Stimulated activated CD8-positive, alpha-beta memory T cell treated with anti-CD3 and anti-CD28 coated beads, Interleukin-15, amount 100 ng/mL, for 48 hours (primary cell): ENCODE measurements at regions not wholly inside any gene's neighbourhood (a gene's known extent, or its start where the extent isn't known, plus 50 kb on each side); places are given as distances from the start of the nearest gene placed in this dataset.

Source experiments
- DNase-seq, 2 donors: peaks; one replicate each; pipeline ENCODE4 v3.0.0-alpha.2; 2020; ENCODE audit warnings: low read depth in 2 of 2

GRCh38 chr20:48180024-48180423 is 394.7 kb upstream of the SULF2 start:
- no peak for DNase-seq

- DNase-seq, result no peak
Measured at GRCh38 chr20:48178633-48179032, 393.4 kb upstream of the SULF2 start.

GRCh38 chr20:48177058-48177457 is 391.8 kb upstream of the SULF2 start:
- DNase-seq, result no peak

- DNase-seq, result no peak
Measured at GRCh38 chr20:48176139-48176538, 390.9 kb upstream of the SULF2 start.

GRCh38 chr20:48175261-48175660 is 390.0 kb upstream of the SULF2 start:
- DNase-seq, result no peak

- no peak for DNase-seq
Measured at GRCh38 chr20:48172357-48172702, 387.0 kb upstream of the SULF2 start.

GRCh38 chr20:48171626-48172356 is 386.5 kb upstream of the SULF2 start:
- no peak for DNase-seq

- DNase-seq, result no peak
Measured at GRCh38 chr20:48171071-48171470, 385.8 kb upstream of the SULF2 start.

- no peak for DNase-seq
Measured at GRCh38 chr20:48170625-48171024, 385.3 kb upstream of the SULF2 start.

GRCh38 chr20:48169650-48170225 is 384.5 kb upstream of the SULF2 start:
- DNase-seq, result no peak

GRCh38 chr20:48166082-48166835 is 381.0 kb upstream of the SULF2 start:
- DNase-seq, result no peak

GRCh38 chr20:48165401-48165685 is 380.1 kb upstream of the SULF2 start:
- DNase-seq, result no peak

GRCh38 chr20:48164566-48165400 is 379.5 kb upstream of the SULF2 start:
- DNase-seq, result no peak

GRCh38 chr20:48164034-48164433 is 378.8 kb upstream of the SULF2 start:
- no peak for DNase-seq

GRCh38 chr20:48163505-48163904 is 378.2 kb upstream of the SULF2 start:
- DNase-seq, result no peak

- DNase-seq, result no peak
Measured at GRCh38 chr20:48162621-48163020, 377.3 kb upstream of the SULF2 start.

GRCh38 chr20:48159145-48160008 is 374.1 kb upstream of the SULF2 start:
- DNase-seq, result no peak

GRCh38 chr20:48158014-48158413 is 372.7 kb upstream of the SULF2 start:
- no peak for DNase-seq

- no peak for DNase-seq
Measured at GRCh38 chr20:48156951-48157700, 371.8 kb upstream of the SULF2 start.

- DNase-seq, result no peak
Measured at GRCh38 chr20:48156521-48156920, 371.2 kb upstream of the SULF2 start.

- DNase-seq, result no peak
Measured at GRCh38 chr20:48155268-48155667, 370.0 kb upstream of the SULF2 start.
